ENCODE measurements at regions not wholly inside any gene's neighbourhood (a gene's known extent, or its start where the extent isn't known, plus 50 kb on each side); places are given as distances from the start of the nearest gene placed in this dataset.

GRCh38 chr4:177125656-177126055 lies 184.0 kb upstream of the NEIL3 start:
- TF ChIP-seq POLR2A (IDR thresholded peaks at IDR 0.05) (no peak), CTCF (IDR thresholded peaks at IDR 0.05) (no peak)

Measured in heart left ventricle (tissue), 13 donors.